ENCODE measurements at regions not wholly inside any gene's neighbourhood (a gene's known extent, or its start where the extent isn't known, plus 50 kb on each side); places are given as distances from the start of the nearest gene placed in this dataset.

DNA sequence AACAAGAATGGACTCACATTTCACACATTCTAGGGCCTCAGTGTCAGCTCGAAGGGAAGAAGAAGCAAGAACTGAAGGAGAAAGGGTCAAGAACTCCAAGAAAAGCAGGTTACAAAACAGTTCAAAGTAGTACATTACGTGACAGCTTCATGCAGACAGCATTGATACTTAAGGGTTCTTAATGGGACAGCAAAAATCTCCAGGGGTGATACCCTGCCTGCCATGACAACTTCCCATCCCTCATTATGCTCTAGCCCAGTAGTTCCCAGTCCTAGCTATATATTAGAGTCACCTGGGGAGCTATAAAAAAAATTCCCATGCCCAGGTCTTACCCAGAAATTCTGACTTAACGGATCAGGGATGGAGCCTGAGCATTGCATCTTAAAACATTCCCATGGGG lies 51.2 kb upstream of the PROX1 start:
- TF ChIP-seq CTCF (conservative IDR thresholded peaks at IDR 0.05; ENCODE audit: low read depth, low read length) (no peak), CEBPB (IDR thresholded peaks at IDR 0.05; ENCODE audit: low read depth, low read length) (no peak), RFX5 (IDR thresholded peaks at IDR 0.05; ENCODE audit: low read depth, low read length) (no peak)
- TF ChIP-seq, protein P1, sequence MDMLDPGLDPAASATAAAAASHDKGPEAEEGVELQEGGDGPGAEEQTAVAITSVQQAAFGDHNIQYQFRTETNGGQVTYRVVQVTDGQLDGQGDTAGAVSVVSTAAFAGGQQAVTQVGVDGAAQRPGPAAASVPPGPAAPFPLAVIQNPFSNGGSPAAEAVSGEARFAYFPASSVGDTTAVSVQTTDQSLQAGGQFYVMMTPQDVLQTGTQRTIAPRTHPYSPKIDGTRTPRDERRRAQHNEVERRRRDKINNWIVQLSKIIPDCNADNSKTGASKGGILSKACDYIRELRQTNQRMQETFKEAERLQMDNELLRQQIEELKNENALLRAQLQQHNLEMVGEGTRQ (IDR thresholded peaks at IDR 0.05; ENCODE audit: low read depth, low read length): no peak

All from IMR-90 (cell line).